ENCODE measurements at regions not wholly inside any gene's neighbourhood (a gene's known extent, or its start where the extent isn't known, plus 50 kb on each side); places are given as distances from the start of the nearest gene placed in this dataset.

- no peak for TF ChIP-seq CTCF (conservative IDR thresholded peaks at IDR 0.05)
- TF ChIP-seq EZH2 (IDR thresholded peaks at IDR 0.05; ENCODE audit: low read depth), result no peak
These were observed 361.7 kb upstream of the ACVR2A start for GRCh38 chr2:147482916-147483669.
